Fibroblast of lung (primary cell): ENCODE measurements at regions not wholly inside any gene's neighbourhood (a gene's known extent, or its start where the extent isn't known, plus 50 kb on each side); places are given as distances from the start of the nearest gene placed in this dataset.

Experiments used
- DNase-seq, 2 donors: peaks; one replicate each; pipeline versions ENCODE4 v3.0.0 to v3.0.0-alpha.2; 2010; ENCODE audit warnings: low read depth in 2 of 2
- H2AFZ ChIP-seq: 2 replicates; pipeline ENCODE4 v1.5.1; 2012; ENCODE audit warnings: low read length, control low read depth, inconsistent platforms
- H3K27ac ChIP-seq: 2 replicates; pipeline ENCODE4 v1.5.1; 2011; ENCODE audit warnings: low read length, control low read depth; ENCODE audit not compliant: insufficient read depth
- H3K27me3 ChIP-seq: 2 replicates; pipeline ENCODE4 v1.5.1; 2011; ENCODE audit warnings: mild to moderate bottlenecking, low read length; ENCODE audit not compliant: control insufficient read depth, insufficient read depth
- H3K36me3 ChIP-seq: 2 replicates; pipeline ENCODE4 v1.5.1; 2011; ENCODE audit warnings: low read length; ENCODE audit not compliant: control insufficient read depth, insufficient read depth
- H3K4me1 ChIP-seq: 2 replicates; pipeline ENCODE4 v1.5.1; 2011; ENCODE audit warnings: low read length; ENCODE audit not compliant: control insufficient read depth, insufficient read depth; ENCODE audit errors: extremely low read depth
- H3K4me2 ChIP-seq: 2 replicates; pipeline ENCODE4 v1.5.1; 2011; ENCODE audit warnings: low read length, control low read depth; ENCODE audit not compliant: insufficient read depth; ENCODE audit errors: extremely low read depth
- H3K4me3 ChIP-seq, 4 experiments: fragments of 200-600 bp in 1 of 4; sonication (generic) in 1 of 4; replicated peaks in 1 of 4; 2 replicates each; pipeline ENCODE4 v1.5.1; 2011 to 2016; ENCODE audit warnings: low read length in 4 of 4, low read depth in 3 of 4, mild to moderate bottlenecking in 3 of 4, control low read depth in 2 of 4, inconsistent platforms in 1 of 4, mixed read lengths in 1 of 4; ENCODE audit not compliant: insufficient read depth in 1 of 4; ENCODE audit errors: control extremely low read depth in 1 of 4
- H3K79me2 ChIP-seq: 2 replicates; pipeline ENCODE4 v1.5.1; 2012; ENCODE audit warnings: mild to moderate bottlenecking, low read length, inconsistent platforms; ENCODE audit not compliant: control insufficient read depth, insufficient read depth
- H3K9ac ChIP-seq: 2 replicates; pipeline ENCODE4 v1.5.1; 2011; ENCODE audit warnings: mild to moderate bottlenecking, low read length, control low read depth; ENCODE audit not compliant: insufficient read depth
- H3K9me3 ChIP-seq: 2 replicates; pipeline ENCODE4 v1.5.1; 2012; ENCODE audit warnings: low read depth, low read length; ENCODE audit not compliant: control insufficient read depth, insufficient read depth
- H4K20me1 ChIP-seq: 2 replicates; pipeline ENCODE4 v1.5.1; 2011; ENCODE audit warnings: low read length; ENCODE audit not compliant: control insufficient read depth, insufficient read depth; ENCODE audit errors: extremely low read depth
- EZH2 ChIP-seq: IDR thresholded peaks from 2 replicates; pipeline ENCODE4 v1.5.1; 2012; ENCODE audit warnings: low read length, control low read depth, mild to moderate bottlenecking; ENCODE audit errors: missing control alignments
- TF ChIP-seq, protein P1 (sequence below), 2 donors: IDR thresholded peaks in 1 of 2; conservative IDR thresholded peaks in 1 of 2; 1 replicate in 1 of 2; 2 replicates in 1 of 2; pipeline ENCODE4 v1.5.1; 2011 to 2012; ENCODE audit warnings: low read length in 2 of 2, control low read depth in 1 of 2, inconsistent platforms in 1 of 2, low read depth in 1 of 2, mild to moderate bottlenecking in 1 of 2

DNA sequence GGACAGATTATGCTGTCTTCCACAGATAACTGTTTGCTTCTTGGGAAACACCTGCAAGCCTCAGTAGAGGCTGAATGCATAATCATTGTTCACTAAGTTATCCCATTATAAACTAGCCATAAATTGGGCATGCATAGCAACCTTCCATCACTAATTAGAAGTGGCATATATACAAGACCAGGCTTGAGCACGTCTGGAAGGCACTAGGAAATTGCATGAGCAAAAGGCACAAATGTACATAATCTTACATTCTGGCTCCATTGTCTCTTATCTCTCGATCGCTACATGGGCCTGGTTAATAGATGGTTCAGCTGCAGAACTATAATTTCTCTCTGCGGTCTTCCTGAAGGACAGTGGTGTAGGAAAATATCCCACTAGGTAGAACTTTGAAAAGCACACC lies 679.2 kb downstream of the RPL10L start:
- H3K4me2 ChIP-seq = no peak overlapping the region
- H3K36me3 ChIP-seq = no peaks in the 10 kb centered on the region
- H3K4me3 ChIP-seq = no peak overlapping the region
- H3K27ac ChIP-seq = no peak overlapping the region
- H3K79me2 ChIP-seq = no peaks in the 10 kb centered on the region
- no peak overlapping the region for H2AFZ ChIP-seq
- H3K4me1 ChIP-seq = no peaks in the 10 kb centered on the region
- H3K9me3 ChIP-seq = no peaks in the 10 kb centered on the region
- H4K20me1 ChIP-seq = no peaks in the 10 kb centered on the region
- no peak overlapping the region for H3K9ac ChIP-seq
- TF ChIP-seq EZH2 = no peak
- TF ChIP-seq, protein P1, sequence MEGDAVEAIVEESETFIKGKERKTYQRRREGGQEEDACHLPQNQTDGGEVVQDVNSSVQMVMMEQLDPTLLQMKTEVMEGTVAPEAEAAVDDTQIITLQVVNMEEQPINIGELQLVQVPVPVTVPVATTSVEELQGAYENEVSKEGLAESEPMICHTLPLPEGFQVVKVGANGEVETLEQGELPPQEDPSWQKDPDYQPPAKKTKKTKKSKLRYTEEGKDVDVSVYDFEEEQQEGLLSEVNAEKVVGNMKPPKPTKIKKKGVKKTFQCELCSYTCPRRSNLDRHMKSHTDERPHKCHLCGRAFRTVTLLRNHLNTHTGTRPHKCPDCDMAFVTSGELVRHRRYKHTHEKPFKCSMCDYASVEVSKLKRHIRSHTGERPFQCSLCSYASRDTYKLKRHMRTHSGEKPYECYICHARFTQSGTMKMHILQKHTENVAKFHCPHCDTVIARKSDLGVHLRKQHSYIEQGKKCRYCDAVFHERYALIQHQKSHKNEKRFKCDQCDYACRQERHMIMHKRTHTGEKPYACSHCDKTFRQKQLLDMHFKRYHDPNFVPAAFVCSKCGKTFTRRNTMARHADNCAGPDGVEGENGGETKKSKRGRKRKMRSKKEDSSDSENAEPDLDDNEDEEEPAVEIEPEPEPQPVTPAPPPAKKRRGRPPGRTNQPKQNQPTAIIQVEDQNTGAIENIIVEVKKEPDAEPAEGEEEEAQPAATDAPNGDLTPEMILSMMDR (conservative IDR thresholded peaks at IDR 0.05 in 1 of 2, IDR thresholded peaks at IDR 0.05 in 1 of 2; ENCODE audit: low read depth in 1 of 2, low read length in 2 of 2) = no peak
- H3K27me3 ChIP-seq = no peaks in the 10 kb centered on the region
- no peak for DNase-seq

DNA sequence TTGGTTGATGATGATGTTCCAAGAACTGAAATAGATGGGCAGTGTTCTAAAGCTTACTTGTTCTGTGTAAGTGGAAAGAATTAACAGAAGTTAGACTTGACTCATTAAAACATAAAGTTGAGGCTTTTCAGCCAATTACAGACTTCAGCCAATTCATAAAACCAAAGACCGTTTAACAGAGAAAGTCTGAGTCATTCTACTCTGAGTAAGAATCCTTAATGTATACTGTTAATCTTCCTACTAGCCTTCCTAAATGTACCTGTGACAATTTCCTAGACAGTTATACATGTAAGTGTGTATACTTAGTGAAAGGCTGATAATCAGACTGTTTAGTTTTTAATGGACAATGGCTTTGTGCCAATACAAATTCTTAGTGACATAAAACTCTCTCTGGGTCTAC lies 681.0 kb downstream of the RPL10L start:
- no peaks in the 10 kb centered on the region for H3K27me3 ChIP-seq
- no peaks in the 10 kb centered on the region for H3K36me3 ChIP-seq
- H3K27ac ChIP-seq = no peak overlapping the region
- H3K9ac ChIP-seq = no peak overlapping the region
- no peak overlapping the region for H3K4me2 ChIP-seq
- H2AFZ ChIP-seq = no peak overlapping the region
- no peaks in the 10 kb centered on the region for H4K20me1 ChIP-seq
- H3K79me2 ChIP-seq = no peaks in the 10 kb centered on the region
- TF ChIP-seq EZH2 = no peak
- TF ChIP-seq, protein P1 (conservative IDR thresholded peaks at IDR 0.05 in 1 of 2, IDR thresholded peaks at IDR 0.05 in 1 of 2; ENCODE audit: low read depth in 1 of 2, low read length in 2 of 2) = no peak
- no peak overlapping the region for H3K4me3 ChIP-seq
- H3K4me1 ChIP-seq = no peaks in the 10 kb centered on the region
- no peak for DNase-seq
- H3K9me3 ChIP-seq = no peaks in the 10 kb centered on the region

DNA sequence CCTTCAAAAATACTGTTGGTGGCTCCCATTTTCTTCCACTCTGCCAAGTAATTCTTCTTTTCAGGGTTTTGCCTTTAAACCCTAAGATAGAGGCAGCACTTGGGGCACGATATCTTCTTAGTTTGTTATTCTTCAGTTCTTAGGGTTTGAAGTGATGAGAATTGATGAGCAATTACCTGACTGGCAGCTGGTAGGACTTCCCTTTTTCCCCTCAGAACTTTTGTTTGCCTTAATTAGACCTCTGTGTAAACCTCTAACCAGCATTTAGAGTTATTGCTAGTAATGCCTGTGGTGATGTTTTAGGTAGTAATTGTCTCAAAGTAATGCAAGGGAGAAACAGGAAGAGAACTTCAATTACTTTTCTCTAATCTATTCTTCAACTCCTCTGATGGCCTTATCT lies 683.5 kb downstream of the RPL10L start:
- H3K36me3 ChIP-seq = no peaks in the 10 kb centered on the region
- DNase-seq = no peak
- no peak overlapping the region for H3K9ac ChIP-seq
- no peak overlapping the region for H3K4me2 ChIP-seq
- no peak overlapping the region for H3K4me3 ChIP-seq
- H3K9me3 ChIP-seq = no peaks in the 10 kb centered on the region
- no peak overlapping the region for H2AFZ ChIP-seq
- H3K4me1 ChIP-seq = no peaks in the 10 kb centered on the region
- no peaks in the 10 kb centered on the region for H3K79me2 ChIP-seq
- no peak overlapping the region for H3K27ac ChIP-seq
- TF ChIP-seq EZH2 = no peak
- TF ChIP-seq, protein P1 (conservative IDR thresholded peaks at IDR 0.05 in 1 of 2, IDR thresholded peaks at IDR 0.05 in 1 of 2; ENCODE audit: low read depth in 1 of 2, low read length in 2 of 2) = no peak
- H4K20me1 ChIP-seq = no peaks in the 10 kb centered on the region
- H3K27me3 ChIP-seq = no peaks in the 10 kb centered on the region
